DMS53 treated with DMSO at 0.1 percent for 48 hours (cell line): ENCODE measurements at regions not wholly inside any gene's neighbourhood (a gene's known extent, or its start where the extent isn't known, plus 50 kb on each side); places are given as distances from the start of the nearest gene placed in this dataset.

Experiments used
- DNase-seq: peaks from one replicate; lab custom pipeline; 2025; ENCODE audit not compliant: unreplicated experiment; lab: John Stamatoyannopoulos, UW

DNA sequence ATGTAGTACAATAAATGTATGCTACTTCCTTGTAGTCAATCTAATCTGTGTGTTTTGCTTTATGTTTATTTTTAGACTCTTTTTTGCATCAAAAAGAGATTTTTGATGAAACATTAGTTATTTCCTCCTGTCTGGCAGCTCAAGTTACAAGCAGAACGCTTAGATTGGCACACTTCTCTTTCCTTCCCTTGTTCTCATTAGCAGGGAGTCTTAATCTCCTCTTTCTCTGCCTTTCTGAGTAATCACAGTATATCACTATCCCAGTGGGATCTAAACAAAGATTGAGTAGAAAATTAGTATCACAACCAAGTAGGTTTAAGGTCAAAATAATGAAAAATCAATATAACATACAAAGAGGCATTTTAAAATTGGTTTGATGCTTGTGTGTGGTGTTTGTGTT is 1192.6 kb downstream of the C4orf33 start:
- no peak for DNase-seq

DNA sequence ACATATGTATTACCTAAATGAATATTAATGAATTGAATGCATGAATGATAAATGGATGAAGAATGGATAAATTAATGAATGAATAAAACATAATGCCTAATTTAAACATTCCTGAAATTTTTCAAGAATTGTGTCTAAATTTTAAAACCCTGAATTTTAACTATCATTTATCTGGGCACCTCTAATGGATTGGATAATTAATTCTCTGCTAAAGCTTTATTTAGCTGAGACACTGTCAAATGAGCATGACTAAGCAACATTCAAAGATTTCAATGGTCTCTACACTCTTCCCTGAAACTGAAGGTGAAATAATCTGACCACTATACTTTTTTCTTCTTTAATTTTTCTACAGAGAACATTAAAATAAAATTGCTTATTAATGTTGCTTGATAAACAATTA is 1197.7 kb downstream of the C4orf33 start:
- no peak for DNase-seq

DNA sequence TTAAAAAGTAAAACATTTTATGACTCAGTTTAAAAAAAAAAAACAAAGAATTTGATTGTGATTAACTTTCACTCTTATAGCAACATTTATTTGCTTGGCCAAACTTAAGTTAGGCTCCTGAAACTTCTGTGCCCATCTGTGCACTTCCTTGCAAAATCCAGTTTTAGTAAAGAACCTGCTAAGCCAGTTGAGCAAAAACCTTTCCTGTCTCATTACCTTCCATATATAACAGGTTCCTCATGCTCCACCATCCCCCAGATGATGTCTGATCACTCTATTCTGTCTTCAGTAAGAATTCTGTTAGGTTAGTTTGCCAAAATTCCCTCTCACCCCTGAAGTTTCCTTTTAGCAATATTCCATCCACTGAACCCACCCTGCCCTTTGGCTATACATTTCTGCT is 1200.5 kb downstream of the C4orf33 start:
- no peak for DNase-seq

DNA sequence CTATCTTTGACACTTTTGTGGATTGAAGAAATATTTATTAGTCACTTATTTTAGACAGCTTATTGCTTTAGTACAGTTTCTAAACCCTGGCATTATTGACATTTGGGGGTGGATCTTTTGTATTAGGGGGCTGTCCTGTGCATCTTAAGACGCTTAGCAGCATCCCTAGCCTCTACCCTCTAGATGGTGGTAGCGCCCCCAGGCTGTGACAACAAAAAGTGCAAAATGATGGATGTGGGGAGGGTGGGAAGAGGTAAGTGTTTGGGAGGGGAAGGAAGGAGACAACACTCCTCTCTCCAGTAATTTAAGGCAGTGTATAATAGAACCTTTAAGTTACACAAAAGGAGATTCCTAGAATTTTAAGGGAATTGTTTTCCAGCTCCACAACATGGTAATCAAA is 1210.6 kb downstream of the C4orf33 start:
- DNase-seq, result no peak

DNA sequence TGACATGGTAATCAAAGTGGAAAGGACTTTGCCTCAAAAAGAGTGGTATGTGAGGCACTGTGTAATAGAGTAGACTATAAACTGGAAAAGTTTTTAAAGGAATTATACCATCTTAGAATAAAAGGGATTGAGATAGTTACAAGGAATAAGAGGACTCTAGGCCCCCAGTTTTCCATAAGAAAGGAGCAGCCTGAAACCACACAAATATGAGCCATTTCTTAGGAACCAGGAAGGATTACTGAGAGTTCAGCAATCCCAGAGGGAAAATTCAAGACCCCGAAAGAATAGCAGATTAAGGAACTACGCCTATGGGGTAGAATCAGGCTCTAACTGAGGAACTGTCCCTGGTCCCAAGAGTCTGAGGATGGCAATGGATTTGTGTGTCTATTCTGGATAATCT is 1213.3 kb downstream of the C4orf33 start:
- DNase-seq, result no peak

DNA sequence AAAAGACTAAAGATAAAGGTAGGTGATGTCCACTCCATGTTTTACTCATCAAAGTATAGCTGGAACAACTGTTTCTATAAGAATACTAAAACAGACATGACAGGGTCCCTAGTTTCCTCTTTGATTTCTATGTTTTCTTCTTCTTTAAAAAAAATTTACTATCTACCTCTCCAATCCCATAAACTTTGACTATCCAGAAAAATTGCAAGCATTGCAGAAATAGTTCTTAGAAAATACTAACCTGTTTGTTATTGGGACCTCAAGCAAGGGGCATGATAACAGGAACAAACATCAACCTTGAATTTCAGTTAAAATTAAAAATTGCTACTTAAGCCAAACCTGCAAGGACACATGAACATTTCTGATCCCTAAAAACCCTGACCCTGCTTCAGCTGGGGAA is 1226.5 kb downstream of the C4orf33 start:
- DNase-seq, result no peak

DNA sequence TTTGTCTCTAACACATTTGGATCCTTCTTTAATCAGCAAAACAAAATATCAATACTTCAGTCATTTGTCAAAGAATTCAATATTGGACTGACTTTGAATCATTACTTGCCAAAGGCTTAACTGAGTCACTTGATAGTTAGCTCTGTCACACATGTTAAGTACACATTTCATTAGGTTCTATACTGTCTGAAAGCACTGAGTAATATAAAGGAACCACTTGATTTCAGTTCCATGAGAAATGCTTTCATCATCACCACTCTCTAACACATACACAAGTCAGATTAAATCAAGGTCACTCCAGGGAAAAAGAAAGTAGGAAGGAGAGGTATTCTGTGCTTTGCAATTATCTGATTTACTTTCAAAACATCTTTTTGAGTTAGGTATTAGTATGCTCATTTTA is 1233.1 kb downstream of the C4orf33 start:
- no peak for DNase-seq

DNA sequence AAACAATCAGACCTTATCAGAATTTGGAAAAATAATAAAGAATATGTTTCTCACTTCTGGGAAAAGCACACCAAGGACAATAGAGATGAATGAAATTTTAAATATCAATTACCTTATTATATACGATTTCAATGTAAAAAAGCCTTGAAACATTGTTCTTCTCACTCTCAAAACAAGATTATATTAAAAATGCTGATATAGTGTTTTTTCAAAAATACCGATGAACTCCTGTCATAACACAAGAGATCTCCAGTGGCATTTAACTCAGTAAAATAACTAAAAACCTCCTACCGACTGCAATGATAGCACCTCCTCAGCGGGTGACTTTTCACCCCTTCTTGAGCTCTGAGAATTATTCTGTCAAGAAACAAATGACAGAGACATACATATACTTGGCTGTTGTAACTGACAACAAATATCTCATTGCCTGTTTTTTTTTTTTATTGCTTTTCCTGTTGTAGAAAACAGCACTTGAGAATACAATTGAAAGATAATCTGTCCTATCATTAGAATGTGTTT is 1237.3 kb downstream of the C4orf33 start:
- DNase-seq, result no peak

DNA sequence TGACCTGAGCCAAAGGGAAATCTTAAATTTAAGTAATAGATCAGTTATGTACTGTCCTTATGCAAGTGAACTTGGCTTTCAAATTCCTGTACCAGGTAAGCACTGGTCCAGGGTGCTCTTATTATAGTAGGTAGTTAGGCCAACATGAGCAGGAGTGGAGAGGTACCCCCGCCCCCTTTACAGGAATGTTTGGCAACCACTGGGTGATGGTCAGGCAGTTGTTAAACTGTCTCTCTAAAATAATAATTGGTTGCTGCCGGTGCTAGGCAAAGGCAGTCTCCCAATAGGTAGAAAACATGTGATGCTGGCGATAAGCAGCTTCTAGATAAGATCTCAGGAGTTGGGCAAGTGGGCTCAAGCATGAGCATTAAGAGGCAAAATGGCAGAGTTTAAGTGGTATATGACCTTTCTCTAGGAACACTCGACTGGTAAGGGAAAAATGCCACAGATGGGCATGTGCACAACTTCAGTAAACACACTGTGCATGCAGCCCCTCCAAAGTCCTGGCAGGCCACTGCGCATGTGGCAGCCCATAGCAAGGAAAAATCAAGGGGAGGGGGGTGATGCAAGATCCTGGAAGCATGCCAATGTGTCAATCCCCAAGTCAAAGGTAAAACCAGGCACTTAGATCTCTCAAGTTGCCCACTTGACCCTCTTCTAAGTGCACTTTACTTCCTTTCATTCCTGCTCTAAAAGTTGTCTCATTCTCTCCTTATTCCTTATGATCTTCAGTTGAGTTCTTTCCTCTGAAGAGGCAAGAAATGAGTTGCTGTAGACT is 1239.7 kb downstream of the C4orf33 start:
- no peak for DNase-seq

DNA sequence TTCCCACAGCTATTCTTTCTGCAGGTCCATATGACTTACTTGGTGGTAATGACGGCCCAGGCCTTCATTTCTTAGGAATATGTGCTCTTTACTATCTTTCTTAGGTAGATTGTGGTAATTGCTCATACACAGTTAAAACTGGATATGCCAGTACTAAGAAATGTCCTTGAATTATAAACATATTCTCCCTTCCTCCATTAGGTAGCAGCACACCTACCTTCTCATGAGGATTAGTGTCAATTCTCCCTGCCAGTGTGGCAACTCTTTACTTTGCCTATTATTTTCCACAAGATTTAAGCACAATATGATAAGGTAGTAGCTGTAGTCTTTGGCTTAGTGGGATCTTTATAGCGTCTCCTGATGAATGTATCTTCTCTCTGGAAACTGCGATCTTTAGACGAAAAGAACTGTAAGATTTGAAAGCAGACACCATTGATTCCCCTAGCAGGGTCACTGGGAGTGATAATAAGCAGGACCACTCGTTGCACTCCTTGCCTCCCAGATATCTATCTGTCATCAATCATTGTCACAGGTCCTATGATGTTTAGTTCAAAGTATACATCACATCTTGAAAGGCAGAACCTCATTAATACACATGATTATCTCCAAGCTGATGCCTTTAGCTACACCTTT is 1240.7 kb downstream of the C4orf33 start:
- DNase-seq, result peak; percentile 35

DNA sequence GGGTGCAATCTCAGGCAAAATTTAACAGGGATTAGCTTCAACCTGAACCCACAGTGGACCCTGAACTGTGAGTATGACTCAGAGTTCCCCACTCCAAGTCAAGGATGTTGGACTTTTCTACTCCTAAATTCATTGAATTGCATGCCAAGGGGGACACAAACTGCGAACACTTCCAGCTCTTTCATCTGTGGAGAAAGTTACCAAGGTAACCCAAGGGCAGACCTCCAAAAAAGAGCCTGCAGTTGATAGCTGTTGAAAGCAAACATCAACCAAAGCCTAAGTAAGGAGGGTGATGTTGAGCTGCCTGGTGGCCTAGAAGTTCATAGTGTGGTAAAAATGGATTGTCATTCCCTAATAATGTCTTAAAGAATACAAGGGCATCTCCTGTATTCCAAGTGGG is 1242.9 kb downstream of the C4orf33 start:
- DNase-seq, result no peak

DNA sequence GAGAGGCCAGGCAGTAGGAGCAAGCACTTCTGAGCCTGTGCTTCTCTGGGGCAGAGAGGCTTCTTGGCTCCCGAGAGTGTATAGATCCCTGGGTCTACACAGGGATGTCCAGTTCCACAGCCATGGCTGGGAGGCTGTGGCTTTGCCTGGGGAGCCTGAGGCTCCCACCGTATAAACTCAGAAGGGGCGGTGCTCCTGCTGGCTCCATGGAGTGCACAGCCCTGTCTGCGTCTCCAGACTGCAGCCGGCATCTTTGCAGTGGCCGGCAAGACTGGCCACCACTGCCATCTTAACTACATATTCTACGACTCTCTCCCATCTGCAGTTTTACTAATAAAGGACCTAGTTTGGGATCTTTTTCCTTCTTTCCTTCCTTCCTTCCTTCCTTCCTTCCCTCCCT is 1253.8 kb downstream of the C4orf33 start:
- no peak for DNase-seq

DNA sequence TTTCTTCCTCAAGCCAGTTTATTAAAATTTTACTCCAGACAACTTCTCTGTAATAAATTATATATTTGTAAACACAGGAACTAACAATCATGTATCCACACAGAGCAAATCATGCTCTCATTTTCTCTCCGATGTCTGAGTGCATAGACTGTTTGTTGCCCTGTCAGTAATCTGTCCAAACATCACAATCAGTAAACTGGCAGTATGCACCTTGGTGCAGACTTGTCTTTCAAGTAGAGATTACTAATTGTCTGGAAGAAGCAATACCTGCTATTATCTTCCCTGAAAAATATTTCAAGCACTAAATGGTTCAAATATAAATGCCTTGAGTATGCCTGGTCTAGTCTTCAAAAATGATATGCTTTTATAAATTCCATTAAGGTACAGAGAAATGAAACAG is 1260.9 kb downstream of the C4orf33 start:
- no peak for DNase-seq

DNA sequence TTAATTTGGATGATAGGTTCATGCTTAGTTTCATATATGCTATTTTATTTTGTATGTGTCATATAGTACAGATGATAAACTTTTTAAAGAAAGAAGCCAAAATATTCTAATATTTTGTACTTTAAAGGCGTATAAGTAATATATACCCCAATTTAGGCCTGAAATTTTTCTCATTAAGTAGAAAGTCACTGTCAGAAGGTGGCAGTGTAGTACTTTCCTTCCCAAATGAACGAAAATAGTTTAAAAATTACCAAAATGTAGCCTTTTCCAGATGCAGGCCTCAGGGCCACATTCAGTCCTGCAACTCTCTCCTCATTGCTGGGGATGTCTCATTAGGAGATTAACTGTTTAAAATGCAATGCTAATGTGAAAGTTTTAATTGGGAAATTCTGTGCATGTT is 1263.6 kb downstream of the C4orf33 start:
- DNase-seq, result no peak

DNA sequence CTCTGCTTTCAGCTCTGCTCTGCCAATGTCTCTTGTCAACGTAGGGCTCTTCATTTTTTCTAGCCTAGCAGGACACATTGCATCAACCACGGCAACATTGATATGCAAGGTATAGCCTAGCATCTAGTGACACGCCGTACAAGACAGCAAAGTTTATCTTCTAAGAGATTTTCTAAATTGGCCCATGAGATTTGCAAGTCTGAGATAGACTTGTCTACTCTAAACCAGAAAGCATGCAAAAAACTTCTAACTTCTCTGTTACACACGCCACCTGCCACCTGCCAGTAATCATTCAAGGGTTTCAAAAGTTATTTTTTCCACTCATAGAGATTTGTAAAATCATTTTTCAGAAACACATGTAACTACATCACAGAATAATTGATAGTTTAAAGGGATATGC is 1265.7 kb downstream of the C4orf33 start:
- no peak for DNase-seq

DNA sequence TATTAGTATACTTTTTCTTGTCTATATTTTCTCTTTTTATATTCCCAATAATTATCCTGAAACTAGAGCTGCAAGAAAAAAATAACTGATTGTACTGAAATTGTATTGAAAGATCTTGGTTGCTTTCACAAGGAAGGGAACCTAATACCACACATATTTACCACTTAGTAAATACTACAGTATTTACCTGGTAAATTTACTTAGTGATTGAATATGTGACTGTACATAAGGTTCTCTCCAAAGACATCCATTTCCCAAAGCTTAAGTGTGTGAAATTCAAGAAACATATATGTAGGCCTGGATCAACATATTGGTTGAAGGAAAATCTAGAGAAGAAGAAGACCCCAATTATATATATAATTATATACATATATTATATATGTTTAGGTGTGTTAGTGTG is 1272.7 kb downstream of the C4orf33 start:
- peak; percentile 75 for DNase-seq

DNA sequence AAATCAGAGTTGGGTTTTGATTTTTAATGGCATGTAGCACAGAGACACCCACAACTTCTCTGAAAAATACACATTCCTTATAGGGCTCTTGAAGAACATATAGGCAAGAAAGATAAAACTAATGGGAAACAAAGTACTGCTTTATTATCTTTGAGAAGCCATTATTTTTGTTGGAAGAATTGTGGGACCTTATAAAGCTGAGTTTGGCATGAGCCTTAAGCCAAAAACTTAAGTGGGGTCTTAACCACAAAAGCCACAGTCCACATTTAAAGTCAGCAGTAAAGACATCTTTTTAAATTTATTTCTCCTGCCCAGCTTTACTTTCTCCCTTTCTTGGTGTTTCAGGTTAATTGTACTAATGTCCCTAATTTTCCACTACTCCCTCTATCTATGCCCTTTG is 1297.3 kb downstream of the C4orf33 start:
- DNase-seq, result no peak

DNA sequence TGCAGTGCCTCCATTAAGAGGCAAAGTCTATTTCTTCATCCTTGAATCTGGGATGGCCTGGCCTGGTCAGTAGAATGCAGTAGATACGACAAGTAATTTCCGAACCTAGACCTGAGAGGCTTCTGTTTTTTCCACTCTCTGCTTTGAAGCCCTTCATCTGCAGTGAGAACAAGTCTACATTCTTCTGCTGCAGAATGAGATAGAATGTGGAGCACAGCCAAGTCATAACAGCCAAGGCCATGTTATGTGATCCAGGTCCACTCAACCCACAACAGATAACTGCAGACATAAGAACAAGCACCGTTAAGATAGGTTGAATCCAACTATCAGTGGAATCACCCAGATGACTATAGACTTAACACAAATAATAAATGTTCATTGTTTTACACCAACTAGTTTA is 1297.7 kb downstream of the C4orf33 start:
- DNase-seq, result no peak

DNA sequence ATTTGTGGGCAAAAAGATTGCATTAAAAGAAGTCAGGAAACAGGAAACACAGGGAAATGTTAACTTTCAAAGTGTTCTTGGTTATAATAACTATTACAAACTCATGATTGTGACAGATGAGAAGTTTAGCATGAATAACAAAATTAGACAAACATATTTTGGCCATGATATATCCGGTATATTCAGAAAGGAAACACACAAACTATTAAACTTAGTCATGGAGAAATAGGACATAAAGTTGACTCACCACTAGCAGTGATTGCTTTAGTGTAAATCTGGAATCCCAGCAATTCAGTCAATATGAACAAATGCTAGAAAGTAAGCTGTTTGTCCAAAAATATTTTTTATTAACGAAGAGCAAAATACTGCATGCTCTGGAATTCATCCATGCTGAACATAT is 1299.9 kb downstream of the C4orf33 start:
- no peak for DNase-seq

DNA sequence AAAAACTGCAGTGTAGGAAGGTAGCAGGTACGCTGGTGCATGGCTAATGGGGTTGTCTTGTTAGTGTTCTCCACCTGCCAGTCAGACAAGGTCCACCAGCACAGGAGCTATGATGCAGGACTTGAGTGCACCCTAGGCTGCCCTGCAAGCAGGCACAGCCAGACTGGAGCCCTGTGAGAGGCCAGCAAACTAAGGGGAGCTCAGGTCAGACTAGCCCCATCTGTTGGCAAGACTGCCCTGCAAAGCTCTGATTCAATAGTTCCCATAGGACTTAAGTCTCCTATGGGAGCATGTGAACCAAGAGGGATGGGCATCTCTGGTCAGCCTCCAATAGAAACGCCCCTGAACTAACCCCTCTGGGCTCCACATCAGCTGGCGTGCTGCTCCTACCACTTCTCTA is 1307.3 kb downstream of the C4orf33 start:
- no peak for DNase-seq

DNA sequence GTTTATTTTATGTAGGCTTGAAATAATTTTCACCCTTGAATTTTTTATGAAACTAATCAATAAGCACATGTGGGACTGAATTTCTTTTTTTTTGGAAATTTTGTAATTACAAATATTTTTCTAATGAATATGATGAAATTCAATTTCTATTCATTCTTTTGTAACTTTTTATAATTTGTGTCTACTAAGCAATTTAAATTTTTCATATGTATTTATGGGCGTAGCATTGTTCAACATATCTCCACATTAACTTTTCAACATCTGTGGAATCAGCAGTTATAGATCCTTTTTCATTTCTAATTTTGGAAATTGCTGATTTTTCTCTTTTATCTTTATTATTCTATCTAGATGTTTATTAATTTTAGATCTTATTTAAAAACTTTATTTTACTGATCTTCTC is 1320.3 kb downstream of the C4orf33 start:
- DNase-seq, result no peak

DNA sequence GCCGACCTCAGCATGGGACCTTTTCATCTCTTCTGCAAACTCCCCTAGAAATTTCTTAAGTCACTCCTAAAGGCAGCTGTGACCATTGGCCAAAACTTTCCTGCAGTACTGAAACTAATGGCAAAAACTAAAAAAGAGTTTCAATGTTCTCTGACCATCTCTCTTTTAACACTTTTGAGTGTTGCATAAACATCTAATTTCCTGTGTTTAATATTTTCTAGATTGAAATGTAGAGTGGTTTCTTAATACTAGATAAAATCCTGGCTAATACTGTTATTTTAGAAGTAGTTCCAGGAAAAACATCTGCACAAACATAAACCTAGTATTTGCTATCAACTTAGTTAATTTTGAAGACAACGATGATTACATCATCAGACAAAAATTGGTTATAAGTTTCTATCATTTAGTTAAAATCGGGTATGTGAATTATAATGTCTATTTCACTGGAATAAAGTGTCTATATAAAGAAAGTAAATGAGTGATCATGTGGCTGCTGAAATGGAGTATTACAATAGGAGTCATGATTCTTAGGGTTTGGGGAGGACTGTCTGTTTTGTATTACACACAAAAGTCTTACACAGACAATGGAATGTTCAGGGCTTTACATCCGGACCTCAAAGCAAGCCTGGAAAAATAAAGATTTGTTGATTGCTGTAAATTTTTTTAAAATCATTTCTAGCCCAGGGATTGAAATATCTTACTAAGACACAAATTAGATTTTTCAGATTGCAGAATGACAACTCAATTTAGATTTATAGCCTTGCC is 1323.4 kb downstream of the C4orf33 start:
- DNase-seq, result no peak
